ENCODE measurements at regions not wholly inside any gene's neighbourhood (a gene's known extent, or its start where the extent isn't known, plus 50 kb on each side); places are given as distances from the start of the nearest gene placed in this dataset.

DNA sequence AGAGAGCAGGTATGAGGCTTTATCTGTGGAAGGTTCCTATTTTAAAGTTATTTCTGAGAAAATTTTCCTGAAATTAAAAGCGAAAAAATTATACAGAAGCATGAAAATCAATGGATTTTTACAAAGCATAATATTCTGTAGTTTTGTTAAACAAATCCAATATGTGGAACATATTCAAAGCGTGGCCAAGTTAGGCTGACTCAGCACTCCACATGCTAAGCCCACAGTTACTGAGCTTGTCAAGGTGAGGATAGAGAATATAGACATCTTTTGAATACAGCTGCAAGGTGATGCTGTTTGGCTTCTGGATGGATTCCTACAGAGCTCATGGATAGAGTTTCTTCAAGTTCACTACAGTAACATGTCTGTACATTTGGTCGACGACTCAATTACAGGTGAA is 302.5 kb downstream of the C3orf38 start:
- TF ChIP-seq, protein P1, sequence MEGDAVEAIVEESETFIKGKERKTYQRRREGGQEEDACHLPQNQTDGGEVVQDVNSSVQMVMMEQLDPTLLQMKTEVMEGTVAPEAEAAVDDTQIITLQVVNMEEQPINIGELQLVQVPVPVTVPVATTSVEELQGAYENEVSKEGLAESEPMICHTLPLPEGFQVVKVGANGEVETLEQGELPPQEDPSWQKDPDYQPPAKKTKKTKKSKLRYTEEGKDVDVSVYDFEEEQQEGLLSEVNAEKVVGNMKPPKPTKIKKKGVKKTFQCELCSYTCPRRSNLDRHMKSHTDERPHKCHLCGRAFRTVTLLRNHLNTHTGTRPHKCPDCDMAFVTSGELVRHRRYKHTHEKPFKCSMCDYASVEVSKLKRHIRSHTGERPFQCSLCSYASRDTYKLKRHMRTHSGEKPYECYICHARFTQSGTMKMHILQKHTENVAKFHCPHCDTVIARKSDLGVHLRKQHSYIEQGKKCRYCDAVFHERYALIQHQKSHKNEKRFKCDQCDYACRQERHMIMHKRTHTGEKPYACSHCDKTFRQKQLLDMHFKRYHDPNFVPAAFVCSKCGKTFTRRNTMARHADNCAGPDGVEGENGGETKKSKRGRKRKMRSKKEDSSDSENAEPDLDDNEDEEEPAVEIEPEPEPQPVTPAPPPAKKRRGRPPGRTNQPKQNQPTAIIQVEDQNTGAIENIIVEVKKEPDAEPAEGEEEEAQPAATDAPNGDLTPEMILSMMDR (IDR thresholded peaks at IDR 0.05; ENCODE audit: insufficient read depth, low read length): no peak
- no peak for TF ChIP-seq POLR2AphosphoS5 (IDR thresholded peaks at IDR 0.05; ENCODE audit: low read depth)
- TF ChIP-seq, protein P2, sequence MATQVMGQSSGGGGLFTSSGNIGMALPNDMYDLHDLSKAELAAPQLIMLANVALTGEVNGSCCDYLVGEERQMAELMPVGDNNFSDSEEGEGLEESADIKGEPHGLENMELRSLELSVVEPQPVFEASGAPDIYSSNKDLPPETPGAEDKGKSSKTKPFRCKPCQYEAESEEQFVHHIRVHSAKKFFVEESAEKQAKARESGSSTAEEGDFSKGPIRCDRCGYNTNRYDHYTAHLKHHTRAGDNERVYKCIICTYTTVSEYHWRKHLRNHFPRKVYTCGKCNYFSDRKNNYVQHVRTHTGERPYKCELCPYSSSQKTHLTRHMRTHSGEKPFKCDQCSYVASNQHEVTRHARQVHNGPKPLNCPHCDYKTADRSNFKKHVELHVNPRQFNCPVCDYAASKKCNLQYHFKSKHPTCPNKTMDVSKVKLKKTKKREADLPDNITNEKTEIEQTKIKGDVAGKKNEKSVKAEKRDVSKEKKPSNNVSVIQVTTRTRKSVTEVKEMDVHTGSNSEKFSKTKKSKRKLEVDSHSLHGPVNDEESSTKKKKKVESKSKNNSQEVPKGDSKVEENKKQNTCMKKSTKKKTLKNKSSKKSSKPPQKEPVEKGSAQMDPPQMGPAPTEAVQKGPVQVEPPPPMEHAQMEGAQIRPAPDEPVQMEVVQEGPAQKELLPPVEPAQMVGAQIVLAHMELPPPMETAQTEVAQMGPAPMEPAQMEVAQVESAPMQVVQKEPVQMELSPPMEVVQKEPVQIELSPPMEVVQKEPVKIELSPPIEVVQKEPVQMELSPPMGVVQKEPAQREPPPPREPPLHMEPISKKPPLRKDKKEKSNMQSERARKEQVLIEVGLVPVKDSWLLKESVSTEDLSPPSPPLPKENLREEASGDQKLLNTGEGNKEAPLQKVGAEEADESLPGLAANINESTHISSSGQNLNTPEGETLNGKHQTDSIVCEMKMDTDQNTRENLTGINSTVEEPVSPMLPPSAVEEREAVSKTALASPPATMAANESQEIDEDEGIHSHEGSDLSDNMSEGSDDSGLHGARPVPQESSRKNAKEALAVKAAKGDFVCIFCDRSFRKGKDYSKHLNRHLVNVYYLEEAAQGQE (IDR thresholded peaks at IDR 0.05; ENCODE audit: insufficient replicate concordance, low read depth): no peak
- TF ChIP-seq GABPA (IDR thresholded peaks at IDR 0.05; ENCODE audit: low read depth): no peak
